Activated naive CD4-positive, alpha-beta T cell treated with anti-CD3 and anti-CD28 coated beads, Interleukin-2, amount 10 ng/mL, durations not matched to agents 7 days and 5 days (primary cell): ENCODE measurements at regions not wholly inside any gene's neighbourhood (a gene's known extent, or its start where the extent isn't known, plus 50 kb on each side); places are given as distances from the start of the nearest gene placed in this dataset.

Experiments used
- CTCF ChIA-PET: fragments of 350-600 bp; sonication (Branson Sonifier 250); formaldehyde crosslinking; loops from one replicate; lab custom pipeline; 2021; ENCODE audit warnings: antibody characterized with exemption; lab: Charles Lee
- DNase-seq: peaks from one replicate; pipeline ENCODE4 v3.0.0-alpha.2; 2020
- H3K27ac Mint-ChIP-seq: one replicate; pipeline ENCODE4 v1.8.0; 2021; ENCODE audit warnings: mild to moderate bottlenecking, moderate library complexity, mixed read lengths
- H3K27me3 Mint-ChIP-seq: one replicate; pipeline ENCODE4 v1.8.0; 2021; ENCODE audit warnings: mild to moderate bottlenecking, mixed read lengths
- H3K36me3 Mint-ChIP-seq: one replicate; pipeline ENCODE4 v1.8.0; 2021; ENCODE audit warnings: mixed read lengths
- H3K4me1 Mint-ChIP-seq: one replicate; pipeline ENCODE4 v1.8.0; 2021; ENCODE audit warnings: mixed read lengths
- H3K4me3 Mint-ChIP-seq: one replicate; pipeline ENCODE4 v1.8.0; 2021; ENCODE audit warnings: mild to moderate bottlenecking, moderate library complexity, mixed read lengths
- H3K9me3 Mint-ChIP-seq: one replicate; pipeline ENCODE4 v1.8.0; 2021; ENCODE audit warnings: mixed read lengths

- H3K27ac Mint-ChIP-seq = no peak overlapping the region
- H3K9me3 Mint-ChIP-seq = peaks cover 9% of the 10 kb centered on the region
- peaks cover 3% of the 10 kb centered on the region for H3K27me3 Mint-ChIP-seq
- CTCF ChIA-PET = no interaction called here
- peaks cover 2% of the 10 kb centered on the region for H3K36me3 Mint-ChIP-seq
- H3K4me3 Mint-ChIP-seq = no peak overlapping the region
- peaks cover 3% of the 10 kb centered on the region for H3K4me1 Mint-ChIP-seq
- DNase-seq = no peak
Measured at GRCh38 chr2:8061219-8061618, 620.6 kb upstream of the ID2 start.

GRCh38 chr2:8064603-8065002 lies 617.3 kb upstream of the ID2 start:
- peaks cover 3% of the 10 kb centered on the region for H3K27me3 Mint-ChIP-seq
- no peaks in the 10 kb centered on the region for H3K4me1 Mint-ChIP-seq
- no peak overlapping the region for H3K4me3 Mint-ChIP-seq
- CTCF ChIA-PET = no interaction called here
- no peak for DNase-seq
- H3K9me3 Mint-ChIP-seq = peaks cover 4% of the 10 kb centered on the region
- no peak overlapping the region for H3K27ac Mint-ChIP-seq
- peaks cover 2% of the 10 kb centered on the region for H3K36me3 Mint-ChIP-seq

- Mint-ChIP-seq H3K27me3 (peaks cover 3% of the 10 kb centered on the region), H3K9me3 (peaks cover 4% of the 10 kb centered on the region), H3K36me3 (peaks cover 2% of the 10 kb centered on the region), H3K4me1 (no peaks in the 10 kb centered on the region), H3K4me3 (no peak overlapping the region), H3K27ac (no peak overlapping the region)
- CTCF ChIA-PET = no interaction called here
- no peak for DNase-seq
Measured at GRCh38 chr2:8065191-8065590, 616.7 kb upstream of the ID2 start.

GRCh38 chr2:8067784-8068336 lies 614.0 kb upstream of the ID2 start:
- H3K9me3 Mint-ChIP-seq = peaks cover 4% of the 10 kb centered on the region
- peaks cover 2% of the 10 kb centered on the region for H3K36me3 Mint-ChIP-seq
- no peak overlapping the region for H3K27ac Mint-ChIP-seq
- H3K27me3 Mint-ChIP-seq = no peaks in the 10 kb centered on the region
- H3K4me3 Mint-ChIP-seq = no peak overlapping the region
- no peaks in the 10 kb centered on the region for H3K4me1 Mint-ChIP-seq
- DNase-seq = no peak
- CTCF ChIA-PET = no interaction called here

GRCh38 chr2:8072907-8073306 lies 608.9 kb upstream of the ID2 start:
- H3K36me3 Mint-ChIP-seq = peaks cover 8% of the 10 kb centered on the region
- CTCF ChIA-PET = no interaction called here
- no peak for DNase-seq
- no peak overlapping the region for H3K4me3 Mint-ChIP-seq
- H3K9me3 Mint-ChIP-seq = peaks cover 10% of the 10 kb centered on the region
- no peak overlapping the region for H3K27ac Mint-ChIP-seq
- no peaks in the 10 kb centered on the region for H3K27me3 Mint-ChIP-seq
- peaks cover 10% of the 10 kb centered on the region for H3K4me1 Mint-ChIP-seq

GRCh38 chr2:8073916-8074315 lies 607.9 kb upstream of the ID2 start:
- H3K36me3 Mint-ChIP-seq = peaks cover 11% of the 10 kb centered on the region
- CTCF ChIA-PET = no interaction called here
- H3K4me1 Mint-ChIP-seq = peaks cover 10% of the 10 kb centered on the region

GRCh38 chr2:8076448-8077342 lies 605.2 kb upstream of the ID2 start:
- Mint-ChIP-seq H3K27me3 (no peaks in the 10 kb centered on the region), H3K4me3 (no peak overlapping the region), H3K9me3 (peaks cover 15% of the 10 kb centered on the region), H3K4me1 (peaks cover 10% of the 10 kb centered on the region), H3K36me3 (peaks cover 11% of the 10 kb centered on the region), H3K27ac (no peak overlapping the region)
- CTCF ChIA-PET = no interaction called here
- DNase-seq = no peak

More at GRCh38 chr2:8073916-8074315, 607.9 kb upstream of the ID2 start:
- Mint-ChIP-seq H3K4me3 (no peak overlapping the region), H3K27ac (no peak overlapping the region), H3K27me3 (no peaks in the 10 kb centered on the region), H3K9me3 (peaks cover 15% of the 10 kb centered on the region)
- DNase-seq = no peak

GRCh38 chr2:8078705-8079104 lies 603.2 kb upstream of the ID2 start:
- H3K27ac Mint-ChIP-seq = no peak overlapping the region
- no peaks in the 10 kb centered on the region for H3K27me3 Mint-ChIP-seq
- peaks cover 11% of the 10 kb centered on the region for H3K36me3 Mint-ChIP-seq
- peaks cover 10% of the 10 kb centered on the region for H3K4me1 Mint-ChIP-seq
- no peak for DNase-seq
- CTCF ChIA-PET = no interaction called here
- peaks cover 15% of the 10 kb centered on the region for H3K9me3 Mint-ChIP-seq
- H3K4me3 Mint-ChIP-seq = no peak overlapping the region

GRCh38 chr2:8080063-8080462 lies 601.8 kb upstream of the ID2 start:
- CTCF ChIA-PET = no interaction called here
- H3K4me3 Mint-ChIP-seq = no peak overlapping the region
- H3K4me1 Mint-ChIP-seq = peaks cover 10% of the 10 kb centered on the region
- H3K27ac Mint-ChIP-seq = no peak overlapping the region
- DNase-seq = no peak
- H3K27me3 Mint-ChIP-seq = no peaks in the 10 kb centered on the region
- H3K36me3 Mint-ChIP-seq = peaks cover 11% of the 10 kb centered on the region
- H3K9me3 Mint-ChIP-seq = peaks cover 15% of the 10 kb centered on the region

GRCh38 chr2:8081130-8081529 lies 600.7 kb upstream of the ID2 start:
- Mint-ChIP-seq H3K4me3 (no peak overlapping the region), H3K27me3 (no peaks in the 10 kb centered on the region), H3K36me3 (peaks cover 11% of the 10 kb centered on the region), H3K27ac (no peak overlapping the region), H3K9me3 (peaks cover 15% of the 10 kb centered on the region), H3K4me1 (peaks cover 8% of the 10 kb centered on the region)
- no peak for DNase-seq
- CTCF ChIA-PET = no interaction called here

- H3K27me3 Mint-ChIP-seq = no peaks in the 10 kb centered on the region
- no peak overlapping the region for H3K4me3 Mint-ChIP-seq
- no peak for DNase-seq
- H3K27ac Mint-ChIP-seq = no peak overlapping the region
- H3K36me3 Mint-ChIP-seq = peaks cover 3% of the 10 kb centered on the region
- H3K9me3 Mint-ChIP-seq = peaks cover 5% of the 10 kb centered on the region
- CTCF ChIA-PET = no interaction called here
- H3K4me1 Mint-ChIP-seq = no peaks in the 10 kb centered on the region
Measured at GRCh38 chr2:8082840-8083239, 599.0 kb upstream of the ID2 start.

- H3K27me3 Mint-ChIP-seq = no peaks in the 10 kb centered on the region
- H3K4me3 Mint-ChIP-seq = no peak overlapping the region
- no peak overlapping the region for H3K27ac Mint-ChIP-seq
- no peaks in the 10 kb centered on the region for H3K9me3 Mint-ChIP-seq
- no peaks in the 10 kb centered on the region for H3K36me3 Mint-ChIP-seq
- no peak for DNase-seq
- no peaks in the 10 kb centered on the region for H3K4me1 Mint-ChIP-seq
- CTCF ChIA-PET = no interaction called here
Measured at GRCh38 chr2:8086357-8086756, 595.5 kb upstream of the ID2 start.

GRCh38 chr2:8086796-8087479 lies 594.9 kb upstream of the ID2 start:
- Mint-ChIP-seq H3K4me1 (no peaks in the 10 kb centered on the region), H3K27ac (no peak overlapping the region), H3K27me3 (no peaks in the 10 kb centered on the region), H3K36me3 (no peaks in the 10 kb centered on the region), H3K9me3 (no peaks in the 10 kb centered on the region), H3K4me3 (no peak overlapping the region)
- CTCF ChIA-PET = interaction anchor here (1.3 kb wide), 1 partner anchor 10 kb away, joined by 3 read pairs; no protein-coding TSS in a partner anchor
- DNase-seq = no peak

GRCh38 chr2:8087480-8087840 lies 594.4 kb upstream of the ID2 start:
- Mint-ChIP-seq H3K36me3 (no peaks in the 10 kb centered on the region), H3K27ac (no peak overlapping the region), H3K27me3 (no peaks in the 10 kb centered on the region), H3K4me1 (no peaks in the 10 kb centered on the region), H3K4me3 (no peak overlapping the region), H3K9me3 (no peaks in the 10 kb centered on the region)
- CTCF ChIA-PET = interaction anchor here (1.3 kb wide), 1 partner anchor 10 kb away, joined by 3 read pairs; no protein-coding TSS in a partner anchor
- no peak for DNase-seq
